HCT116 (cell line): ENCODE measurements at regions not wholly inside any gene's neighbourhood (a gene's known extent, or its start where the extent isn't known, plus 50 kb on each side); places are given as distances from the start of the nearest gene placed in this dataset.

Source experiments
- ATAC-seq: fragments of 200-7000 bp; cut with Tn5 transposase; 2 replicates; pipeline ENCODE4 v1.9.1; 2020; ENCODE audit warnings: mild to moderate bottlenecking, moderate library complexity
- BruUV-seq: library from RNA; stranded (reverse); fragments of 400-500 nt; replicated peaks from 2 replicates; lab custom pipeline; 2021; lab: Mats Ljungman, UMichigan
- CTCF ChIA-PET: fragments of 300-600 bp; sonication (Branson Sonifier 250); formaldehyde crosslinking; loops from one replicate; lab custom pipeline; 2021; ENCODE audit warnings: antibody characterized with exemption; lab: Charles Lee
- POLR2A ChIA-PET: fragments of 300-600, 350-600 bp; sonication (Branson Sonifier 250); formaldehyde crosslinking; loops from one replicate; lab custom pipeline; 2021; ENCODE audit warnings: antibody characterized with exemption; lab: Charles Lee
- RAD21 ChIA-PET, 2 experiments: fragments of 300-600 bp; sonication (Branson Sonifier 250); formaldehyde crosslinking; loops; one replicate each; lab custom pipeline; 2023; ENCODE audit warnings: low total read pairs in 2 of 2; ENCODE audit not compliant: uncharacterized antibody in 2 of 2, unreplicated experiment in 2 of 2, low non-redundant PET in 1 of 2; lab: Charles Lee
- DNase-seq: peaks from one replicate; pipeline ENCODE4 v3.0.0-alpha.2; 2010; ENCODE audit warnings: low read depth, low spot score
- H2AFZ ChIP-seq: fragments of 200-600 bp; shearing (Covaris generic), sonication (generic); 2 replicates; pipeline ENCODE4 v1.6.1; 2017; ENCODE audit warnings: low read depth, mixed run types, mixed read lengths, antibody characterized with exemption, low read length; ENCODE audit not compliant: poor library complexity, severe bottlenecking
- H3K27ac ChIP-seq: 2 replicates; pipeline ENCODE4 v1.5.1; 2012; ENCODE audit warnings: low read depth, low read length
- H3K27me3 ChIP-seq: fragments of 200-600 bp; sonication (generic); 2 replicates; pipeline ENCODE4 v1.6.1; 2016; ENCODE audit warnings: mixed run types, low read length, mixed read lengths; ENCODE audit not compliant: insufficient read depth
- H3K36me3 ChIP-seq, 2 experiments: fragments of 200-500 bp in 1 of 2; fragments of 200-600 bp in 1 of 2; sonication (Bioruptor generic) in 1 of 2; sonication (generic) in 1 of 2; 2 replicates each; pipeline versions ENCODE4 v1.5.1 to v1.6.1; 2014 to 2016; ENCODE audit warnings: low read length in 2 of 2, inconsistent platforms in 1 of 2, mixed read lengths in 1 of 2, mixed run types in 1 of 2; ENCODE audit not compliant: insufficient read depth in 2 of 2, control insufficient read depth in 1 of 2
- H3K4me1 ChIP-seq, 2 experiments: fragments of 200-600 bp in 1 of 2; sonication (generic) in 1 of 2; 2 replicates each; pipeline versions ENCODE4 v1.5.1 to v1.6.1; 2012 to 2017; ENCODE audit warnings: low read length in 2 of 2, inconsistent platforms in 1 of 2, mild to moderate bottlenecking in 1 of 2, mixed read lengths in 1 of 2, mixed run types in 1 of 2, moderate library complexity in 1 of 2; ENCODE audit not compliant: insufficient read depth in 2 of 2, control insufficient read depth in 1 of 2
- H3K4me2 ChIP-seq: fragments of 200-600 bp; sonication (generic); 2 replicates; pipeline ENCODE4 v1.6.1; 2017; ENCODE audit warnings: mixed run types, low read length, mixed read lengths
- H3K4me3 ChIP-seq, 2 experiments: fragments of 200-600 bp in 1 of 2; sonication (generic) in 1 of 2; replicated peaks in 1 of 2; 2 replicates each; pipeline ENCODE4 v1.5.1; 2011 to 2016; ENCODE audit warnings: low read length in 2 of 2, control low read depth in 1 of 2, low read depth in 1 of 2, mild to moderate bottlenecking in 1 of 2, mixed read lengths in 1 of 2, mixed run types in 1 of 2
- H3K79me2 ChIP-seq: fragments of 200-600 bp; sonication (generic); 2 replicates; pipeline ENCODE4 v1.6.1; 2017; ENCODE audit warnings: mild to moderate bottlenecking, mixed run types, low read length, moderate library complexity, mixed read lengths; ENCODE audit not compliant: insufficient read depth
- H3K9ac ChIP-seq: fragments of 200-600 bp; sonication (generic); 2 replicates; pipeline ENCODE4 v1.6.1; 2016; ENCODE audit warnings: low read length, mixed read lengths
- H3K9me2 ChIP-seq: fragments of 200-600 bp; sonication (generic), shearing (Covaris generic); 2 replicates; pipeline ENCODE4 v1.6.1; 2017; ENCODE audit warnings: mixed run types, mild to moderate bottlenecking, moderate library complexity; ENCODE audit not compliant: insufficient read depth
- H3K9me3 ChIP-seq, 2 experiments: fragments of 200-500 bp in 1 of 2; fragments of 200-600 bp in 1 of 2; sonication (Bioruptor generic) in 1 of 2; sonication (generic) in 1 of 2; 2 replicates each; pipeline ENCODE4 v1.6.1; 2014 to 2017; ENCODE audit warnings: low read length in 2 of 2, mixed read lengths in 2 of 2, inconsistent platforms in 1 of 2, low read depth in 1 of 2, mild to moderate bottlenecking in 1 of 2, mixed run types in 1 of 2, moderate library complexity in 1 of 2; ENCODE audit not compliant: control insufficient read depth in 1 of 2, insufficient read depth in 1 of 2
- H4K20me1 ChIP-seq: fragments of 200-600 bp; sonication (generic), shearing (Covaris generic); 2 replicates; pipeline ENCODE4 v1.6.1; 2017; ENCODE audit warnings: mixed run types, mild to moderate bottlenecking, moderate library complexity; ENCODE audit not compliant: insufficient read depth
- ATF3 ChIP-seq: IDR thresholded peaks from 2 replicates; pipeline ENCODE4 v1.6.1; 2012
- CEBPB ChIP-seq: IDR thresholded peaks from 2 replicates; pipeline ENCODE4 v1.6.1; 2012; ENCODE audit warnings: low read depth
- CTCF ChIP-seq, 3 experiments: fragments of 200-600 bp in 1 of 3; sonication (generic) in 1 of 3; IDR thresholded peaks in 2 of 3; conservative IDR thresholded peaks in 1 of 3; 2 replicates each; pipeline ENCODE4 v1.5.1; 2012 to 2017; ENCODE audit warnings: low read depth in 2 of 3, low read length in 2 of 3, antibody characterized with exemption in 1 of 3, borderline replicate concordance in 1 of 3, control low read depth in 1 of 3, mild to moderate bottlenecking in 1 of 3, mixed read lengths in 1 of 3, mixed run types in 1 of 3, moderate library complexity in 1 of 3; ENCODE audit not compliant: insufficient read depth in 1 of 3
- EGR1 ChIP-seq: IDR thresholded peaks from 2 replicates; pipeline ENCODE4 v1.6.1; 2012; ENCODE audit warnings: low read depth
- EZH2phosphoT487 ChIP-seq: fragments of 200-600 bp; IDR thresholded peaks from 2 replicates; pipeline ENCODE4 v1.6.1; 2018; ENCODE audit warnings: antibody characterized with exemption, borderline replicate concordance
- FOSL1 ChIP-seq: IDR thresholded peaks from 2 replicates; pipeline ENCODE4 v1.6.1; 2012; ENCODE audit warnings: low read depth
- MAX ChIP-seq: IDR thresholded peaks from 2 replicates; pipeline ENCODE4 v1.6.1; 2012
- REST ChIP-seq: IDR thresholded peaks from 2 replicates; pipeline ENCODE4 v1.6.1; 2012; ENCODE audit warnings: low read depth
- SRF ChIP-seq: IDR thresholded peaks from 2 replicates; pipeline ENCODE4 v1.6.1; 2012; ENCODE audit warnings: low read depth
- YY1 ChIP-seq: IDR thresholded peaks from 2 replicates; pipeline ENCODE4 v1.6.1; 2011; ENCODE audit warnings: low read length, low read depth, moderate library complexity, mild to moderate bottlenecking; ENCODE audit not compliant: insufficient replicate concordance; ENCODE audit errors: extremely low read depth
- ZBTB33 ChIP-seq: IDR thresholded peaks from 2 replicates; pipeline ENCODE4 v1.6.1; 2011; ENCODE audit warnings: mild to moderate bottlenecking, low read length, moderate library complexity; ENCODE audit not compliant: insufficient replicate concordance; ENCODE audit errors: extremely low read depth
- ZFX ChIP-seq: fragments of 450-650 bp; IDR thresholded peaks from 2 replicates; pipeline ENCODE4 v1.6.1; 2017
- intact Hi-C: fragments of 100-400 bp; cut with micrococcal nuclease; formaldehyde crosslinking; loops from 2 replicates; pipeline ENCODE4 v1.10.0; 2022

- RAD21 ChIA-PET, result no interaction called here
- Histone ChIP-seq H3K4me3 (no peak overlapping the region), H3K4me1 (no peaks in the 10 kb centered on the region), H2AFZ (no peak overlapping the region), H3K36me3 (no peaks in the 10 kb centered on the region), H3K9me2 (no peaks in the 10 kb centered on the region), H3K4me2 (no peak overlapping the region), H3K9me3 (no peaks in the 10 kb centered on the region), H3K79me2 (no peaks in the 10 kb centered on the region), H4K20me1 (no peaks in the 10 kb centered on the region), H3K27ac (no peak overlapping the region), H3K27me3 (no peaks in the 10 kb centered on the region), H3K9ac (no peak overlapping the region)
- no TSS peak for BruUV-seq
- POLR2A ChIA-PET, result no interaction called here
- DNase-seq (no peak), ATAC-seq (no peak)
- CTCF ChIA-PET, result no interaction called here
- TF ChIP-seq EGR1 (no peak), SRF (no peak), YY1 (no peak), ZFX (no peak), EZH2phosphoT487 (no peak), ATF3 (no peak)
- intact Hi-C loops, result no loop called here
These were observed 998.0 kb upstream of the FANCL start for GRCh38 chr2:59239146-59239545.

GRCh38 chr2:59237311-59237710, 996.2 kb upstream of the FANCL start:
- H3K9me3 ChIP-seq, result no peaks in the 10 kb centered on the region; a peak in 1 of 4 replicates
- no TSS peak for BruUV-seq
- POLR2A ChIA-PET, result no interaction called here
- TF ChIP-seq FOSL1 (no peak), REST (no peak), ATF3 (no peak), YY1 (no peak), MAX (no peak), CEBPB (no peak), ZBTB33 (no peak), CTCF (IDR thresholded peaks at IDR 0.05 in 2 of 3, conservative IDR thresholded peaks at IDR 0.05 in 1 of 3; ENCODE audit: borderline replicate concordance in 1 of 3, insufficient read depth in 1 of 3, low read depth in 2 of 3, low read length in 2 of 3) (no peak)

More at GRCh38 chr2:59237311-59237710, 996.2 kb upstream of the FANCL start:
- Histone ChIP-seq H3K4me2 (no peak overlapping the region), H3K9me2 (no peaks in the 10 kb centered on the region), H3K4me1 (no peaks in the 10 kb centered on the region), H3K27me3 (no peaks in the 10 kb centered on the region), H3K79me2 (no peaks in the 10 kb centered on the region), H3K9ac (no peak overlapping the region), H3K36me3 (no peaks in the 10 kb centered on the region), H2AFZ (no peak overlapping the region), H3K27ac (no peak overlapping the region), H3K4me3 (no peak overlapping the region), H4K20me1 (no peaks in the 10 kb centered on the region)
- CTCF ChIA-PET, result no interaction called here
- intact Hi-C loops, result no loop called here
- RAD21 ChIA-PET, result no interaction called here
- no peak for DNase-seq
- no peak for ATAC-seq
